ENCODE measurements at regions not wholly inside any gene's neighbourhood (a gene's known extent, or its start where the extent isn't known, plus 50 kb on each side); places are given as distances from the start of the nearest gene placed in this dataset.

- intact Hi-C loops (cut with micrococcal nuclease; ENCODE audit: unreplicated experiment): no loop called here
- H3K4me3 ChIP-seq (ENCODE audit: low read depth in 2 of 2, low read length in 2 of 2): no peak overlapping the region
- H3K27me3 ChIP-seq (ENCODE audit: control insufficient read depth, insufficient read depth, low read length): no peaks in the 10 kb centered on the region
- no peaks in the 10 kb centered on the region for H3K36me3 ChIP-seq (ENCODE audit: control insufficient read depth, insufficient read depth, low read length)
- ATAC-seq: no peak
- DNase-seq (ENCODE audit: low read depth, low spot score): no peak
- ChIA-PET CTCF (no interaction called here), POLR2A (no interaction called here)
- no peaks in the 10 kb centered on the region for H3K4me1 ChIP-seq (ENCODE audit: control insufficient read depth, insufficient read depth, low read length)
- H3K9me3 ChIP-seq (ENCODE audit: control insufficient read depth, insufficient read depth, low read depth, low read length): no peaks in the 10 kb centered on the region
- BruUV-seq (replicated peaks): no TSS peak
- no peak overlapping the region for H3K27ac ChIP-seq (ENCODE audit: low read length)
- in situ Hi-C loops (cut with HindIII; ENCODE audit: low pct_unique_long_range_greater_than_20kb, low sequenced_read_pairs): no loop called here
- TF ChIP-seq TCF7L2 (IDR thresholded peaks at IDR 0.05; ENCODE audit: low read depth, low read length) (no peak), POLR2AphosphoS5 (IDR thresholded peaks at IDR 0.05; ENCODE audit: low read depth, low read length) (no peak), SIN3A (IDR thresholded peaks at IDR 0.05; ENCODE audit: borderline replicate concordance, insufficient read depth, low read depth, low read length) (no peak), CTCF (IDR thresholded peaks at IDR 0.05) (no peak), REST (IDR thresholded peaks at IDR 0.05; ENCODE audit: insufficient read depth in 1 of 2, low read depth in 2 of 2, low read length in 1 of 2) (no peak)
Observed at GRCh38 chr3:34882764-34883163, 756.6 kb upstream of the ARPP21 start.

GRCh38 chr3:34884007-34884406, 755.3 kb upstream of the ARPP21 start:
- ChIA-PET POLR2A (no interaction called here), CTCF (no interaction called here)
- H3K9me3 ChIP-seq (ENCODE audit: control insufficient read depth, insufficient read depth, low read depth, low read length): no peaks in the 10 kb centered on the region
- BruUV-seq (replicated peaks): no TSS peak
- ATAC-seq (no peak), DNase-seq (ENCODE audit: low read depth, low spot score) (no peak)
- H3K4me3 ChIP-seq (ENCODE audit: low read depth in 2 of 2, low read length in 2 of 2): no peak overlapping the region
- intact Hi-C loops (cut with micrococcal nuclease; ENCODE audit: unreplicated experiment) (no loop called here), in situ Hi-C loops (cut with HindIII; ENCODE audit: low pct_unique_long_range_greater_than_20kb, low sequenced_read_pairs) (no loop called here)
- no peak overlapping the region for H3K27ac ChIP-seq (ENCODE audit: low read length)
- H3K27me3 ChIP-seq (ENCODE audit: control insufficient read depth, insufficient read depth, low read length): no peaks in the 10 kb centered on the region
- TF ChIP-seq POLR2AphosphoS5 (IDR thresholded peaks at IDR 0.05; ENCODE audit: low read depth, low read length) (no peak), SIN3A (IDR thresholded peaks at IDR 0.05; ENCODE audit: borderline replicate concordance, insufficient read depth, low read depth, low read length) (no peak), CTCF (IDR thresholded peaks at IDR 0.05) (no peak)
- H3K36me3 ChIP-seq (ENCODE audit: control insufficient read depth, insufficient read depth, low read length): no peaks in the 10 kb centered on the region
- no peaks in the 10 kb centered on the region for H3K4me1 ChIP-seq (ENCODE audit: control insufficient read depth, insufficient read depth, low read length)

- in situ Hi-C loops (cut with HindIII; ENCODE audit: low pct_unique_long_range_greater_than_20kb, low sequenced_read_pairs): no loop called here
- Histone ChIP-seq H3K9me3 (ENCODE audit: control insufficient read depth, insufficient read depth, low read depth, low read length) (no peaks in the 10 kb centered on the region), H3K4me1 (ENCODE audit: control insufficient read depth, insufficient read depth, low read length) (no peaks in the 10 kb centered on the region), H3K36me3 (ENCODE audit: control insufficient read depth, insufficient read depth, low read length) (no peaks in the 10 kb centered on the region), H3K4me3 (ENCODE audit: low read depth in 2 of 2, low read length in 2 of 2) (no peak overlapping the region), H3K27me3 (ENCODE audit: control insufficient read depth, insufficient read depth, low read length) (no peaks in the 10 kb centered on the region), H3K27ac (ENCODE audit: low read length) (no peak overlapping the region)
- no peak for ATAC-seq
- TF ChIP-seq SIN3A (IDR thresholded peaks at IDR 0.05; ENCODE audit: borderline replicate concordance, insufficient read depth, low read depth, low read length) (no peak), TCF7L2 (IDR thresholded peaks at IDR 0.05; ENCODE audit: low read depth, low read length) (no peak), POLR2AphosphoS5 (IDR thresholded peaks at IDR 0.05; ENCODE audit: low read depth, low read length) (no peak), REST (IDR thresholded peaks at IDR 0.05; ENCODE audit: insufficient read depth in 1 of 2, low read depth in 2 of 2, low read length in 1 of 2) (no peak), CTCF (IDR thresholded peaks at IDR 0.05) (no peak)
- intact Hi-C loops (cut with micrococcal nuclease; ENCODE audit: unreplicated experiment): no loop called here
- ChIA-PET POLR2A (no interaction called here), CTCF (no interaction called here)
- BruUV-seq (replicated peaks): no TSS peak
- no peak for DNase-seq (ENCODE audit: low read depth, low spot score)
Observed at GRCh38 chr3:34886443-34886842, 752.9 kb upstream of the ARPP21 start.
